Activated CD8-positive, alpha-beta T cell treated with anti-CD3 and anti-CD28 coated beads for 36 hours (primary cell): ENCODE measurements at regions not wholly inside any gene's neighbourhood (a gene's known extent, or its start where the extent isn't known, plus 50 kb on each side); places are given as distances from the start of the nearest gene placed in this dataset.
"Not testable (repeated sequence)": the region's sequence is repeated elsewhere in the genome, so short reads cannot be mapped to it uniquely, and the experiment has no call there.

Experiments used
- ATAC-seq: fragments of 200-7000 bp; cut with Tn5 transposase; one replicate; pipeline ENCODE4 v1.10.0; 2021; ENCODE audit warnings: mild to moderate bottlenecking, moderate library complexity
- CTCF ChIA-PET: fragments of 350-600 bp; sonication (Branson Sonifier 250); formaldehyde crosslinking; loops from one replicate; lab custom pipeline; 2021; ENCODE audit warnings: antibody characterized with exemption; lab: Charles Lee
- POLR2A ChIA-PET: fragments of 350-600 bp; sonication (Branson Sonifier 250); formaldehyde crosslinking; loops from one replicate; lab custom pipeline; 2021; ENCODE audit warnings: antibody characterized with exemption; lab: Charles Lee
- DNase-seq: peaks from one replicate; pipeline ENCODE4 v3.0.0-alpha.2; 2020
- H3K27ac Mint-ChIP-seq: one replicate; pipeline ENCODE4 v1.8.0; 2021; ENCODE audit warnings: mild to moderate bottlenecking, mixed read lengths
- H3K27me3 Mint-ChIP-seq: one replicate; pipeline ENCODE4 v1.8.0; 2021; ENCODE audit warnings: mixed read lengths
- H3K36me3 Mint-ChIP-seq: one replicate; pipeline ENCODE4 v1.8.0; 2021; ENCODE audit warnings: low read depth, mixed read lengths
- H3K4me1 Mint-ChIP-seq: one replicate; pipeline ENCODE4 v1.8.0; 2021; ENCODE audit warnings: low read depth, mixed read lengths
- H3K4me3 Mint-ChIP-seq: one replicate; pipeline ENCODE4 v1.8.0; 2021; ENCODE audit warnings: mild to moderate bottlenecking, moderate library complexity, mixed read lengths
- H3K9me3 Mint-ChIP-seq: one replicate; pipeline ENCODE4 v1.8.0; 2021; ENCODE audit warnings: mixed read lengths
- intact Hi-C: fragments of 100-400 bp; cut with micrococcal nuclease; formaldehyde crosslinking; loops from one replicate; pipeline ENCODE4 v1.10.0; 2022
- TF ChIP-seq, protein P1 (sequence below): fragments of 200-600 bp; IDR thresholded peaks from one replicate; pipeline ENCODE4 v1.8.0; 2022; ENCODE audit warnings: antibody characterized with exemption, mild to moderate bottlenecking

DNA sequence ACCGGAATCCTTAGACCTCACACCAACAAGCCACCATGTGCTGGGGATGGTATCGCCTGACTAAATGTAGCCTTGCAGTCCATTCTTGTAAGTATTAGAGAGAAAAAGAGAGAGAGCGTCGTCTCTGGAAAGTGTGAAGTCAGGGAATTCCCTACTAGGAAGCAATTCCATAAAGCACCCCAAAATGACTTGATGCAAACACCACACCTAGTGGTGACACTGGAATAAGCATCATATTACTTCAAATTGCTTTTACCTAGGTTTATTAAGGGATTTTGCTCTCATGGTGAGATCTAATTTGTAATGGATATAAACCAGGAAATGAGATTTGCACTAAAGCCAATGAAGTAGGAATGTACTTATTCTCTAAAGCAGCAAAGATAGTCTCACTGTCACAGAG, 111.4 kb upstream of the METTL9 start:
- ATAC-seq, H3K27ac Mint-ChIP-seq, H3K4me3 Mint-ChIP-seq, H3K27me3 Mint-ChIP-seq, intact Hi-C loops, H3K9me3 Mint-ChIP-seq, CTCF ChIA-PET, H3K4me1 Mint-ChIP-seq, POLR2A ChIA-PET, H3K36me3 Mint-ChIP-seq, DNase-seq: not testable (repeated sequence)

DNA sequence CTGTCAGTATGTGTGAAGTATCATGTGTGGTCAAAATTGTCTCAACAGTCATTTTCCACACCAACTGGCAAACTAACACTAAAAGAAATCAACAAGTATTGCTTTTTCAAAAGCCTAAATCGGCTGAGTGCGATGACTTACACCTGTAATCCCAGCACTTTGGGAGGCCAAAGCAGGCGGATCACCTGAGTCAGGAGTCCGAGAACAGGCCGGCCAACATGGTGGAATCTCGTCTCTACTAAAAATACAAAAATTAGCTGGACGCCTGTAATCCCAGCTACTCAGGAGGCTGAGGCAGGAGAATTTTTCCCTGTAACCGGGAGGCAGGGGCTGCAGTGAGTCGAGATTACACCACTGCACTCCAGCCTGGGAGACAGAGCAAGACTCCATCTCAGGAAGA, 100.3 kb upstream of the METTL9 start:
- H3K4me3 Mint-ChIP-seq, CTCF ChIA-PET, intact Hi-C loops, H3K27ac Mint-ChIP-seq, DNase-seq, H3K36me3 Mint-ChIP-seq, H3K9me3 Mint-ChIP-seq, POLR2A ChIA-PET, ATAC-seq, H3K27me3 Mint-ChIP-seq: not testable (repeated sequence)
- peaks cover 11% of the 10 kb centered on the region for H3K4me1 Mint-ChIP-seq

DNA sequence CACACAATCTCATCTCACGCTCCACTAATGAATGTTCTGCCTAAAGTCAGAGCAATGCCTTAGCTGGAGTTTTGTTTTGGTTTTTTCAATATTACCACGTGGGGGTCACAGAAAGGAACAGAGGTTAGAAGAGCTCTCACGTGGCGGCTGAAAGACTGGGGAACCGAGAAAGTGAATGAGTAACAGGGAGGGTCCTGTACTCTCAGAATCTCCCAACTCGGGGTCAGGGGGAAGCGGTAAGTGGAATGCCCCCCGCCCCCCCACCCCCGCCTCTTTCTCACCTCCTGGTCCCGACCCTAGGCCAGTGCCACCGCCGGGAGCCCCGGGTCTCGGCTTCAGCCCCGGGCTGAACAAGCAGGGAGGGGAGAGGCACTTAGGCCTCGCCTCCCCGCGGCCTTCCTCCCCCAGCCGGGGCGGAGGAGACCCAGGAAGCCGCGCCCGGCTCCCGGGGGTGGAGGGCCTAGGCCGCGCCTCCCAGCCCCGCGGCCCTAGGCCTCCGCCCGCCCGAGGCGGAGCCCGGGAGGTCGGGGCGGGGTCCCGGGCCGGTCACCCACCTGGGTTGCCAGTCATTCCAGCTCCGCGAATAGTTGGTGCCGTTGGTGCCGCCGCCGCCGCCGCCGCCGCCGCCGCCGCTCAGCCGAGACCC, 98.0 kb upstream of the METTL9 start:
- Mint-ChIP-seq H3K4me3 (peak overlapping the region; percentile 82), H3K4me1 (peaks cover 14% of the 10 kb centered on the region), H3K27ac (peak overlapping the region; percentile 92)
- H3K9me3 Mint-ChIP-seq, CTCF ChIA-PET, H3K27me3 Mint-ChIP-seq, intact Hi-C loops, H3K36me3 Mint-ChIP-seq: not testable (repeated sequence)
- ATAC-seq, result peak; percentile 70
- peak; percentile 76 for DNase-seq
- POLR2A ChIA-PET, result interaction anchor here (1.4 kb wide), 1 partner anchor 10 kb away, joined by 6 read pairs; no protein-coding TSS in a partner anchor

DNA sequence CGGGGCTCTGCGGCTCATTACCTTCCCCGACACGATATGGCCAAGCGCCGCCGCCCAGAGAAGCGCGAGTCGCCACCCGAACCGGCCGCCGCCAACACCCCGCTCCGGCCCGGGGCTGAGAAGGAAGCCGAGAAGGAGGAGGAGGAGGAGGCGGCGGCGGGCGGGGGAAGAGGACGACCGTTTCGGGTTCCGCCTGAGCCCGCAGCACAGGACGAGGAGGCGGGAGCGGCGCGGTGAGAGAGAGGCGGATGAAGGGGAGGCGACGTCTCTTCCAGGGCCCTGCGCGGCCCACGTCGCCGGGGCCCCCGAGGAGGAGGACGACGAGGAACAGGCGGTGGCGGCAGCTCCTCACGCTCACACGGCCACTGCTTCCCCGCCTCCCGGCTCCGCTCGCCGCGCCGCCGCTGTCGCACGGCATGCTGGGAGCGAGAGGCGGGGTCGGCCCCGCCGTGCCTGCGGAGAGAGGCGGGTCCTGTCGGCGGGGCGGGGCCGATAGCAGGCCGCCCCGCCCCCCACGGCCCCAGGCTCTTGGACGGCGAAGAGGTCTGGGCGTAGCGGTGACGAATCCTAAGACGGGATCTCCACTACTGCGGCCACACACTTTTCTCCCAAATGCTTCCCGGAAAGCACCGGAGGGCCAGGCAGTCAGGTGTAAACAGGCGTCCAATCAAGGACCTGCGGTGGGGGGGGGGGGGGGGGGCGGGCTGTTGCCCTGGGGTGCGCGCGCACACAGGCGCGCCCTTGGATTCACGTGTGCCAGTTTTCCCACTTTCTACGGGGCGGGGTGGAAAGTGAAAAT, 97.3 kb upstream of the METTL9 start:
- intact Hi-C loops, result no loop called here

DNA sequence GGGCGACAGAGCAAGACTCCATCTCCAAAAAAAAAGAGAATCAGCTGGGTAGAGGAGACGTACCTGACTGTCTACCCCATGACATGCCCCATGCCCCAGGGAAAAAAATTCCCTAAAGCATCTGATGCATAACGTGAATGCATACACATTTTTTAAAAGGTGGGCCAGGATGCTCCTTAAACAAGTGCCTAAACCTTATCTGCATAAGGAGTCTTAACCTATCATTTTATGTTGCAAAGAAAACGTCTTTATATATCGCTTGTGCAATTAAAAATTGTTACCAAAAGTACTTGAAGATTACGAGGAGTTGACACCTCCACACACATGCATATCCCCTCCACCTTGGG, 95.8 kb upstream of the METTL9 start:
- POLR2A ChIA-PET, intact Hi-C loops, H3K9me3 Mint-ChIP-seq, CTCF ChIA-PET, H3K27me3 Mint-ChIP-seq, ATAC-seq: not testable (repeated sequence)
- DNase-seq, result peak; percentile 1
- Mint-ChIP-seq H3K36me3 (peaks cover 23% of the 10 kb centered on the region), H3K4me3 (peak overlapping the region; percentile 82), H3K4me1 (peaks cover 34% of the 10 kb centered on the region), H3K27ac (peak overlapping the region; percentile 94)

More for the DNA sequence above, 97.3 kb upstream of the METTL9 start:
- Mint-ChIP-seq H3K4me1 (peaks cover 21% of the 10 kb centered on the region), H3K27me3 (no peaks in the 10 kb centered on the region), H3K4me3 (peak overlapping the region; percentile 82), H3K9me3 (no peaks in the 10 kb centered on the region), H3K36me3 (peaks cover 14% of the 10 kb centered on the region), H3K27ac (peak overlapping the region; percentile 94)
- ATAC-seq (peak; percentile 80), DNase-seq (peak; percentile 95)
- TF ChIP-seq, protein P1, sequence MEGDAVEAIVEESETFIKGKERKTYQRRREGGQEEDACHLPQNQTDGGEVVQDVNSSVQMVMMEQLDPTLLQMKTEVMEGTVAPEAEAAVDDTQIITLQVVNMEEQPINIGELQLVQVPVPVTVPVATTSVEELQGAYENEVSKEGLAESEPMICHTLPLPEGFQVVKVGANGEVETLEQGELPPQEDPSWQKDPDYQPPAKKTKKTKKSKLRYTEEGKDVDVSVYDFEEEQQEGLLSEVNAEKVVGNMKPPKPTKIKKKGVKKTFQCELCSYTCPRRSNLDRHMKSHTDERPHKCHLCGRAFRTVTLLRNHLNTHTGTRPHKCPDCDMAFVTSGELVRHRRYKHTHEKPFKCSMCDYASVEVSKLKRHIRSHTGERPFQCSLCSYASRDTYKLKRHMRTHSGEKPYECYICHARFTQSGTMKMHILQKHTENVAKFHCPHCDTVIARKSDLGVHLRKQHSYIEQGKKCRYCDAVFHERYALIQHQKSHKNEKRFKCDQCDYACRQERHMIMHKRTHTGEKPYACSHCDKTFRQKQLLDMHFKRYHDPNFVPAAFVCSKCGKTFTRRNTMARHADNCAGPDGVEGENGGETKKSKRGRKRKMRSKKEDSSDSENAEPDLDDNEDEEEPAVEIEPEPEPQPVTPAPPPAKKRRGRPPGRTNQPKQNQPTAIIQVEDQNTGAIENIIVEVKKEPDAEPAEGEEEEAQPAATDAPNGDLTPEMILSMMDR, result no peak
- ChIA-PET CTCF (no interaction called here), POLR2A (interaction anchor here (0.7 to 1.4 kb wide), 2 partner anchors 9 to 18 kb away, joined by 3 to 6 read pairs; no protein-coding TSS in a partner anchor)

DNA sequence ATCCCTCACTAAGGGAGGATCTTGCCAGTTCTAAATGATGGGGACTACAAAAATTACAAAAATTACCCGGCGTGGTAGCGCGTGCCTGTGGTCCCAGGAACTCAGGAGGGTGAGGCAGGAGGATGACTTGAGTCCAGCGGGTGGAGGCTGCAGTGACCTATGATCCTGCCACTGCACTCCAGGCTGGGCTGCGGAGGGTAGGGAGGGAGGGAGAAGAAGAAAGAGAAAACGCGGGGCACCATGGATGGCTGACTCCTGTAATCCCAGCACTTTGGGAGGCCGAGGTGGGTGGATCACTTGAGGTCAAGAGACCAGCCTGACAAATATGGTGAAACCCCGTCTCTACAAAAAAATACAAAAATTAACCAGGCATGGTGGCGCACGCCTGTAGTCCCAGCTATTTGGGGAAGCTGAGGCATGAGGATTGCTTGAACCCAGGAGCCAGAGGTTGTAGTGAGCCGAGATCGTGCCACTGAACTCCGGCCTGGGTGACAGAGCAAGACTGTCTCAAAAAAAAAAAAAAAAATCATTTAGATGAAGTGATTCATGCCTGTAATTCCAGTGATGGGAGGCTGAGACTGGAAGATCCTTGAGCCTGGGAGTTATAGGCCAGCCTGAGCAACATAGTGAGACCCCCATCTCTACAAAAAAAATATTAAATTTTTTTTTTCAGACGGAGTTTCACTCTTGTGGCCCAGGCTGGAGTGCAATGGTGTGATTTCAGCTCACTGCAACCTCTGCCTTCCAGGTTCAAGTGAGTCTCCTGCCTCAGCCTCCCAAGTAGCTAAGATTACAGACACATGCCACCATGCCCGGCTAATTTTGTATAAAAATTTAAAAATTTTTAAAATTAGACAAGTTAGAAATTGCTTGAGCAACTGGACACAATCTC, 95.2 kb upstream of the METTL9 start:
- intact Hi-C loops, POLR2A ChIA-PET: not testable (repeated sequence)
- peaks cover 28% of the 10 kb centered on the region for H3K36me3 Mint-ChIP-seq

DNA sequence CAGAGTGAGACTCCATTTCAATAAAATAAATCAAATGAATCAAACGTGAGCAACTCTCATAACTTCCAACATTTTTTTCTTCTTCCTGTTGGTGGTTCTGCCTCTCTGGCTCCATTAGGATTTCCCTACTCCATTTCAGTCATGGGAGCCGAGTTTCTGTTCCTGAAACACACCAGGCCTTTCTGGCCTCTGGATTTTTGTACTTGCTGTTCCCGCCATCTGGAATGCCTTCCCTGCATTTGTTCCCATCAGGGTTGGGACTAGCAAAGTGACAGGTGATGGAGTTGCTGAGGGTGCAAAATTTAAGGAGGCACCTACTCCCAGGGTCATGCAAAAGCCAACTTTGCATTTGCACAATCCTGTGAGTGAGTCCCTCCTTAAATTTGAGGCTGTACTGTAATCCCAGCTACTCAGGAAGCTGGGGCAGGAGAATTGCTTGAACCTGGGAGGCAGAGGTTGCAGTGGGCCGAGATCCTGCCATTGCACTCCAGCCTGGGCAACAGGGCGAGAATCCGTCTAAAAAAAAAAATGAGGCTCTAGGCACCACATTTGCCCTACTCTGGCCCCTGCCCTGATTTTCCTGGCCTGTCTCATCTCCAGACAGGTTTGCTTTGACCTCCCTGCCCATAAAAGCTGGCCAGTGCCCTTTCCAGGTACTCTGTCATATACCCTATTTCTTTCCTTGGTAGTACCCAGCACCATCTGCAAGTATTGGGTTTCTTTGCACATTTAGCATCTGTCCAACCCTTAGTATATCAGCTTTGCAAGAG, 93.4 kb upstream of the METTL9 start:
- ATAC-seq, H3K27me3 Mint-ChIP-seq, CTCF ChIA-PET, POLR2A ChIA-PET, intact Hi-C loops, DNase-seq, H3K9me3 Mint-ChIP-seq: not testable (repeated sequence)
- Mint-ChIP-seq H3K36me3 (peaks cover 35% of the 10 kb centered on the region), H3K4me3 (peak overlapping the region; percentile 75), H3K4me1 (peaks cover 54% of the 10 kb centered on the region), H3K27ac (peak overlapping the region; percentile 97)

More for the DNA sequence above, 95.2 kb upstream of the METTL9 start:
- H3K9me3 Mint-ChIP-seq, CTCF ChIA-PET, ATAC-seq, H3K27me3 Mint-ChIP-seq: not testable (repeated sequence)
- peaks cover 41% of the 10 kb centered on the region for H3K4me1 Mint-ChIP-seq
- peak overlapping the region; percentile 82 for H3K4me3 Mint-ChIP-seq
- DNase-seq, result peak; percentile 6
- peak overlapping the region; percentile 94 for H3K27ac Mint-ChIP-seq

DNA sequence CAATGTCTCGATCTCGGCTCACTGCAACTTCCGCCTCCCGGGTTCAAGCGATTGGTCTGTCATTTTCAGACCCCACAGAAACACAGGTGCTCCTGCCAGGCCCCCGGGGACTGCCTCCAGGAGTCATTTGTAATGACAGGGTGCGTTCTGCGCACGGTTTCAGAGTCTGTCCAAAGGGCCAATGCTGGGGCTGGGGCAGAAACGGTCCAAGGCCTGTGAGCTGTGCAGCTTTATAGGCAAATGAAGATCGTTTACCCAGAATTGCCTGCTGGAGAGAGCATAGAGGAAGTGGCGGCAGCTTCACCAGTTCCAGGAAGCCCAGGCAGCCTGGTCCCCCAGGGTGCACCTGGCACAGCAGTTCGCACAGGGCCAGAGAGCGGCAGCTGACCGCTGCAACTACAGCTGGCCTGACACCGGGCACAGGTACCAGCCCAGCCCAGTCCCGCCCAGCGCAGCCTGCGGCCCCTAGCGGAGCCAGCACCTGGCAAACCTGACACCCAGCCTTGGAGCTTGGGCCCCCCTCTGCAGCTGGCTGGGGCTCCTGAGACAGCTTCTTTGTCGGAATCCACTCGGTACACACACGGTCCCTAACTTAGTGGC, 92.4 kb upstream of the METTL9 start:
- H3K27me3 Mint-ChIP-seq, H3K9me3 Mint-ChIP-seq, intact Hi-C loops, CTCF ChIA-PET: not testable (repeated sequence)
- Mint-ChIP-seq H3K27ac (peak overlapping the region; percentile 97), H3K4me3 (peak overlapping the region; percentile 75), H3K36me3 (peaks cover 43% of the 10 kb centered on the region), H3K4me1 (peaks cover 62% of the 10 kb centered on the region)
- peak; percentile 88 for DNase-seq
- POLR2A ChIA-PET, result interaction anchor here (1.1 kb wide), 1 partner anchor 9 kb away, joined by 3 read pairs; no protein-coding TSS in a partner anchor
- peak; percentile 68 for ATAC-seq

DNA sequence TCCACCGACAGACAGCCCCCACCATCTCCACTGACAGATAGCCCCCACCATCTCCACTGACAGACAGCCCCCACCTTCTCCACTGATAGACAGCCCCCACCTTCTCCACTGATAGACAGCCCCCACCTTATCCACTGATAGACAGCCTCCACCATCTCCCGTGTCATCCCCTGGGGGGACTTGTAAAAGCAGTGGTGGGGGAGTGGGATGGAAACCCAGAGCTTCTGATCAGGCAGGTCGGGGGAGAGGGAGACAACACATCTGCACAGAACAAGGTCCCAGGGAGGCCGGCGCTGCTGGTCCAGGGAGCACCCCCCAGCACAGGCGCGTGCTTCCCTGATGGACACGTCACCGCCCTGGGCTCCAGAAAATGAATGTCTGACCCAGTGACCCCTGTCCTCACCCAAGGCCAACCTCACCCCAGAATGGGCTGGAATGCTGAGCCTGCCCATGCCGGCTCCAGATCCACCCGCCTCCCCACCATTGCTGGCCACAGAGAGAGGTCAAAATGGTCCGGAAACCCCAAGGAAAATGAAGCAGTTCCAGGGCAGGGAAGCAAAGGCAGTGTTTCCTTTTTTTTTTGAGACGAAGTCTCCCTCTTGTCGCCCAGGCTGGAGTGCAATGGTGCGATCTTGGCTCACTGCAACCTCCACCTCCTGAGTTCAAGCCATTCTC, 91.6 kb upstream of the METTL9 start:
- peak overlapping the region; percentile 75 for H3K4me3 Mint-ChIP-seq
- intact Hi-C loops, DNase-seq, H3K27me3 Mint-ChIP-seq, ATAC-seq, H3K9me3 Mint-ChIP-seq, CTCF ChIA-PET: not testable (repeated sequence)
- H3K27ac Mint-ChIP-seq, result peak overlapping the region; percentile 97
- peaks cover 69% of the 10 kb centered on the region for H3K4me1 Mint-ChIP-seq
- POLR2A ChIA-PET, result interaction anchor here (0.7 to 1.1 kb wide), 2 partner anchors 8 to 46 kb away, joined by 3 read pairs; no protein-coding TSS in a partner anchor
- H3K36me3 Mint-ChIP-seq, result peaks cover 44% of the 10 kb centered on the region
